Inflammatory macrophage treated with lipopolysaccharide for 1 hour (primary cell): ENCODE measurements at regions not wholly inside any gene's neighbourhood (a gene's known extent, or its start where the extent isn't known, plus 50 kb on each side); places are given as distances from the start of the nearest gene placed in this dataset.

Experiments used
- DNase-seq, 2 donors: peaks; one replicate each; pipeline ENCODE4 v3.0.0-alpha.2; 2020 to 2022

- DNase-seq, result no peak
Observed at GRCh38 chr2:120461546-120462537, 115.9 kb downstream of the INHBB start.

GRCh38 chr2:120463527-120463926, 117.6 kb downstream of the INHBB start:
- no peak for DNase-seq

DNA sequence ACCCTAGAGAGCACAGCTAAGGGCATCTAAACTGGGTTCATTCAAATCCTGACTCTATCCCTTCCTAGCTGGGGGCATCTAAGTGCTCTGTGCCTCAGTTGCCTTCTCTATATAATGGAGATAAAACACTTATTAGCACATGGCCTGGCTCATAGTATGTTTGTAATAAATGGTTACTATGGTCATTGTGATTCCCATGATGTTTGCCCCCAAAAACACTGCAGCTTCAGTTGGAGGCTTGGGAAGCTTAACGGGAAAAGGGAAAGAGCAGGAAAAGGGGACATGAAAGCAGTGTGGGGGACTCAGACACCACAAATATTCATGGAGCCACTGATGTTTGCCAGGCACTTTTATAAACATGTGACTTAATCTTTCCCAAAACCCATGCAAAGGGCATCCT, 118.1 kb downstream of the INHBB start:
- DNase-seq, result no peak

DNA sequence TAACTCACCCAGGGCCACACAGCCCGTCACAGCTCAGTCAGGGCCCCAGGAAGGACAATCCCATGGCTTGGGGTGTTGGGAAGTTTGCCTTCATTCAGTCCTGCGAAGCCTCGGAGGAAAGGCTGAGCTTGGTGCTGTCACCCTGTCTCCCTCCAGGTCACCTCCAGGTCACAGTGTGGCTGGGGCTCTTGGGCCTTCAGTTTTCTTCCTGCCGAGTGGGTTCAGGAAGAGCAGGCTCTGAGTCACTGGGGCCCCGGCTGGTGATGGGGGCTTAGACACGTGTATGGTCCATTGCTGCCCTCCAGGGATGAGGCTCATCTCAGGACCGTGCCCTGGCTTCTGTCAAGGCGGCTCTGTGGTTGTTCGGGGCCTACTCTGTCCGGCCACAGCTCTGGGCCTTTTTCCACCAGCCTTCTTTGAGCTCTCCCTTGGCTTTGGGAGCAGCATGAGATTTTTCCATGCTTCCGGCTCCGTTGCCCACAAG, 118.6 kb downstream of the INHBB start:
- DNase-seq, result no peak

- no peak for DNase-seq
Observed at GRCh38 chr2:120465012-120465700, 119.2 kb downstream of the INHBB start.

GRCh38 chr2:120465701-120465988, 119.7 kb downstream of the INHBB start:
- DNase-seq, result no peak

DNA sequence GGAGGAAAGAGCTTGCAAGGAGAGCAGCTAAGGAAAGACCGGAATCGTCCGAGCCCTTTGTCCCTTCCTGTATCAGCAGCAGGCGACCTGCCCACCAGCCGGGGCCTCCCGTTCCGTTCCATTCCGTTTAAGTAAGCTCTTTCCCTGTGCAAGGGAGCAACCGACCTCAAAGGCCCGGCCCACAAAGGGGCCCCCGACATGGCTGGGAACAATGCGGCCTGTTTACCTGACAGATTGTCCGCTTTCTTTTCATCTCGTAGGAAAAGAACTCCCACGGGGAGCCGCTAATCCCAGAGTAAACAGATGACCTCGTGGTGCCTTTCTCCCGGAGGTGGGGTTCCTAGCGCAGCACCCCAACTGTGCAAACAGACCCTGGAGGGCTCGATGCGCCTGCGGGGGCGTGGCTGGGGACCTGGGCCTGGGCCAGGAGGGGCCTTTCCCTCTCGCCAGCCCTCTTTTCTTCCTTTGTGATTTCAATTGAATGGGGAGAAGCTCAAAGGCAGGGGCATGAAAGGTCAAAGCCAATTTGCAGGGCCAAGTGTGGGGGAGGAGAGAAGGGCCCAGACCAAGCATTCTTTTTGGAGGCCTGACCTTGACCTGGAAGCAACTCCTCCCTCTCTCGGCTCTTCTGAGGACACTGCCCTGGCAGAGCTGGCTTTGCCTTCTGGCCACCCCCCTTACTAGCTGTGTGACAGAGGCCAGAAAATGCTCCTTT, 120.2 kb downstream of the INHBB start:
- no peak for DNase-seq

GRCh38 chr2:120466704-120467054, 120.7 kb downstream of the INHBB start:
- DNase-seq, result no peak

DNA sequence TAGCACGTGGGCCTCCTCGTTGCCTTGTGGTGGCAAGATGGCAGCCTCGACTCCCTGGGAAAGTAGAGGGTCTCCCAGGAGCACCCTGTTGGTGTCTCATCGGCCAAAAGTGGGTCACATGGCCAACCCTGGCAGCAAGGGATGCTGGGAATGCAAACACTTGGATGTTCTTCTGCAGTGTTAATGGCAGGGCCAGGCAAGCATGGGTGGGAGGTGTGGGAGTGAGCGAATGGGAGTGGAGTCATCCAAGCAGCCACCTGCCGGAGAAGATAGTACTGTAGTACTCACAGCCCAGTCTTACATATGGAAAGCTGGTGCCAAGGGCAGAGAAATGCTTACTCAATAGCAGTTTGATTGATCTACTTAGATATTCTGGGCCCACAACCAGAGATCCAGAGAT, 122.2 kb downstream of the INHBB start:
- no peak for DNase-seq

GRCh38 chr2:120469426-120469825, 123.5 kb downstream of the INHBB start:
- DNase-seq, result no peak

DNA sequence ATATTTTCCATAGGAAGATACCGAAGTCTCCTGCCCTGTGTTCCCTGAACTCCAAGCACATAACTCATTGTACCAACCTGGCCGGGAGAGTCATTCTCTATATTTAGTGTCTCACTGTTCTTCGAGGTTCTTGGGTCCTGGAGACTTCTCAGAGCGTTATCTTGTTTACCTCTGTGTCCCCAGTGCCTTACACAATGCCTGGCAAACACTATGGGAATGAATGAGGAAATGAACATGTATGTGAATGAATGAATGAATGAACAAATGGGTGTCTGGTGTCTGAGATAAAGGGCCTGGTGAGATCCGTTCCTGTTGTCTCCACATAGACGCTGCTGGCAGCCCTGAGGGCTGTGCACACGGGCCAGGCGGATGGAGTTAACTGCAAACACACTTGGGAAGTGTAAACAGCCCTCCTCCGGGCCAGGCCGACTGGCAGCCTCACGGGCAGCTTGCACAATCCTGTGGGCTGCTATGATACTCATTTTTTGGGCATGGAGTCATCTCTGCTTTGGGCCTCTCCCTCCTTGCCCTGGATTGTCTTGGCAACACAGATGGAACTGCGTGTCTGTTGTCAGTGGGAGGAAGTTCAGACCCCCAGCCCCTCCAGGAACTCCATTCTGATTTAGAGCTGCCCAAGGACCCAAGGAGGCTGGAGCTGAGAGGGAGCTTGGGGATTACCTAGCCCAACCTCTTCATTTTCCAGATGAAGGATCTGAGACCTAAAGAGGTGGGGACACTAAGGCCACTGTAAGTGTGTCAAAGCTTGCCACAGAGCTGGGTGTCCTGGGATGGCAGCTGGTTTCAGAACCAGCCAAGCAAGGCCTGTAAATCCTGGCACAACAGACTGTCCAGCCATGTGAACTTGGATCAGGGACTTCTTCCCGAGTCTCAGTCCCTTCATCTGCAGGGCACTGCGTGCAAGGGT, 124.4 kb downstream of the INHBB start:
- peak in 1 of 2 donors; percentile 4 for DNase-seq

DNA sequence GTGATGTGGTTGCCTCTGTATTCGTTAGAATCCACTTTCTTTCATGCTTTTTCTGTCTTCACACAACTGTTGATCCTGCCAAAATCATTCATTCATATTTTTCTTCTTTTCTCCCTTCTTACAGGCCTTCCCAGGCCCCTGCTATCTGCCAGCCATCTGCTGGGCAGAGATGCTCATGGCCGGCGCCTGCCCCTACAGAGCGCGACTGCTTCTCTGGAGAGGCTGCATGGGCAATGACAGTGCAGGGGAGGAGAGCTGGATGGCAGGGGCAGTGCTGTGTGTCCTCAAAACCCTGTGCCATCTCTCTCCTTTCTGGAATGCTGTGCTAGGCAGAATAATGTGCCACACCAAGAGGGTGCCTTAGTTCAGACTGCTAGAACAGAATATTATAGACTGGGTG, 125.2 kb downstream of the INHBB start:
- no peak for DNase-seq

- no peak for DNase-seq
Observed at GRCh38 chr2:120472031-120472430, 126.1 kb downstream of the INHBB start.

DNA sequence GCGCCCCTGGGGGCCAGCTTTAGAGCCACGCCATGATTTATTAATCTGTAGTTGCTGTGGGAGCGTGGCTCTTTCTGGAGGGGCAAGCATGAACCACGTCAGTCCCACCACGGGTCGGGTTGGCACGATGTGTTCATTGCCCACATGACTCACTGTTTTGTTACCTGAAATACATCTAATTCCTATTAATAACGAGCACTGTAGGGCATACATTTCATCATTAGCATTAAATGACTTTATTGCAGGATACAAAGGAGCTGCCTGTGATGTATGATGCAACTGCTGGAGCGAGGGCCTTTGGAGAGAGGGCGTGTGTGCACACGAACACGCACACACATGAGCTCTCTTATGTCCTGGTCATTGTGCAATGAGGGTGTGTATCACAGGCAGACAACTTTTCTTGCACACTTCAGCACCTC, 127.0 kb downstream of the INHBB start:
- no peak for DNase-seq

DNA sequence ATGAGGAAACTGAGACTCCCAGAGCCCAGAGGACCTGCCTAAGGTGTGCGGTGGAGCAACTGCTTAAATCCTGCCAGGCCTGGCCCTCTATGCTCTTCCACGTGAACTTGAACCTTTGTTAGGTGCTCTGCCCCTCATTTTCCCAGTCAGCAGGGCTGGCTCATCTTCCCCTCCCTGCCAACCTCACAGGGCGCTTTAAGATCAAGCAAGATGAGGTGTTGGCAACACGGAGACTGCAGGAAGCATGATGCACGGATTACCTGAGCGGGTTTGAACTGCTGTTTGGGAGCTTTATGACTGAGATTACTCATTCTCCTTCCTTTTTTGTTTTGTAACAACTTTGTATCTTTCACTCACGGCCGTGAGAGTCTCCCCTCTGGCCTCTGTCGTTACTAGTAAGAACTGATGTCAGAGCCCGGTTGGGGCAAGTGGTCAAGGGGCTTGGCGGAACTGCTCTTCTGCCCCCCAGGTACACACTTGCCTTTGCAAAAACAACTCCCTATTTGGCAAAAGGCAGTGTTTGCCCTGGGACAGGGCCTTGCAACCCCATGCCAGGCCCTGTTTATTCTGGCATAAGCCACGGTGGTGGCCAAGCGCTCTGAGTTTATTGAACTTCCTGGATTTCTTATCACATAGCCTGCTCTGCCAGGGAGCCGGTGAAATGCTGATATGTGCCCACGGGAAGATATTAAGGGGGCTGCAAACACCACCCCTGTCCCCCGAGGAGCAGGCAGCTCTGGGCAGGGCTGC, 127.8 kb downstream of the INHBB start:
- no peak for DNase-seq

GRCh38 chr2:120474486-120474885, 128.6 kb downstream of the INHBB start:
- no peak for DNase-seq

DNA sequence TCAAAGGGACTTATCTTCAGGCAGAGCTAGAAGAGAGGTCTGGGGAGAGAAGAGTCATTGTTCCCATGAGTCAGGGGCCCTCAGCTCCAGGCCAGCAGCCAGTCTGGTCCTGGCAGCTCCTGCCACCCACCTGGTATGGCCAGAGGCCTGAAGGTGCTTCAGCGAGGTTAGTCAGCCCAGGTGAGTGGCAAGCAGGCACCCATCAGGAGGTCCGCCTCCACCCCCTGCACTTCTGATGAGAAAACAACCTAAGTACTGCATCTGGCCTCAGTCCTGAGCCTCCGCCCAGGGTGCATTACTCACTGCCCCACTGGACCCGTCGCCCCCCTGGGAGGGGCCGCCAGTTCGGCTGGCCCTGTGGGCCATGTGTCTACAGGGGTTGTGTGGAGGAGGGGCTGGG, 130.2 kb downstream of the INHBB start:
- no peak for DNase-seq

GRCh38 chr2:120477198-120477597, 131.3 kb downstream of the INHBB start:
- no peak for DNase-seq

DNA sequence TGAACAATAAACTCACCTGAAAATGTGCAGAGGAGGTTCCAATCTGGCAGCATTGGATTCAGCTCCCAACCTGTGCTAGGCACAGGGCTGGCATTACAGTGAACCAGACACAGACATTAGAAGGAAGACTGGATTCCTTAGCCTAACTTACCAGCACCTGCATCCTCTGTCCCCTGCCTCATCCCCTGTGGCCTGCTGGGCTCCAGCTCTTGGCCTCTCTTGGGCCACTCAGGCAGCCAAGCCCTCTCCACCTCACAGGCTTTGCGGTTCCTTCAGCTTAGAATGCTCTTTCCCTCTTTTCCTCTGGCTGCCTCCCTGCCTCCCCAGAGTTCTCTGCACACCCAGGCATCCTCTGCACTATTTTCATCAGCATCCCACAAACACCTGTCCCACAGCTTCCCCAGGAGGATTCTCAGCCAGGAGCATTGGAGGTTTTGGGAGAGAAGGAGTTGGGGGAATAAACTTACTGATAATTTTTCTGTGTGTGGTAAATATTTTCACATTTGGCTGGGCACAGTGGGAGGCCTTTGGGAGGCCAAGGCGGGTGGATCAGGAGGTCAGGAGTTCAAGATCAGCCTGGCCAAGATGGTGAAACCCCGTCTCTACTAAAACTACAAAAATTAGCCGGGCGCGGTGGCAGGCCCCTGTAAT, 132.0 kb downstream of the INHBB start:
- no peak for DNase-seq

- DNase-seq, result no peak
Observed at GRCh38 chr2:120480346-120480902, 134.5 kb downstream of the INHBB start.
